Neural cell (in vitro differentiated cells): ENCODE measurements at regions not wholly inside any gene's neighbourhood (a gene's known extent, or its start where the extent isn't known, plus 50 kb on each side); places are given as distances from the start of the nearest gene placed in this dataset.

Source experiments
- CTCF ChIP-seq: fragments of 450-650 bp; IDR thresholded peaks from 2 replicates; pipeline ENCODE4 v1.5.1; 2014; ENCODE audit warnings: antibody characterized with exemption, mild to moderate bottlenecking, moderate library complexity; ENCODE audit not compliant: poor library complexity, severe bottlenecking
- EP300 ChIP-seq: fragments of 450-650 bp; conservative IDR thresholded peaks from 2 replicates; pipeline ENCODE4 v1.6.1; 2014; ENCODE audit warnings: antibody characterized with exemption, mild to moderate bottlenecking, moderate library complexity; ENCODE audit not compliant: poor library complexity, severe bottlenecking
- EZH2 ChIP-seq: fragments of 200-600, 300-800 bp; shearing (Covaris generic), sonication (generic); IDR thresholded peaks from 2 replicates; pipeline ENCODE4 v1.6.1; 2014; ENCODE audit warnings: antibody characterized with exemption, low read length, borderline replicate concordance, mild to moderate bottlenecking; ENCODE audit not compliant: insufficient read depth, poor library complexity, severe bottlenecking
- POLR2AphosphoS5 ChIP-seq: IDR thresholded peaks from 2 replicates; pipeline ENCODE4 v1.6.1; 2012
- RAD21 ChIP-seq: fragments of 450-650 bp; conservative IDR thresholded peaks from 2 replicates; pipeline ENCODE4 v1.6.1; 2014; ENCODE audit warnings: antibody characterized with exemption, mild to moderate bottlenecking, moderate library complexity
- REST ChIP-seq: IDR thresholded peaks from 2 replicates; pipeline ENCODE4 v1.6.1; 2012; ENCODE audit warnings: borderline replicate concordance
- SMC3 ChIP-seq: fragments of 450-650 bp; conservative IDR thresholded peaks from 2 replicates; pipeline ENCODE4 v1.6.1; 2014; ENCODE audit warnings: antibody characterized with exemption, mild to moderate bottlenecking, moderate library complexity; ENCODE audit not compliant: poor library complexity
- TAF1 ChIP-seq: IDR thresholded peaks from 2 replicates; pipeline ENCODE4 v1.6.1; 2012; ENCODE audit warnings: low read depth

GRCh38 chr10:1944487-1944886 is 207.2 kb upstream of the ADARB2 start:
- TF ChIP-seq TAF1 (no peak), EP300 (no peak), POLR2AphosphoS5 (no peak), CTCF (no peak), EZH2 (no peak), RAD21 (no peak), REST (no peak), SMC3 (no peak)
